ENCODE measurements at regions not wholly inside any gene's neighbourhood (a gene's known extent, or its start where the extent isn't known, plus 50 kb on each side); places are given as distances from the start of the nearest gene placed in this dataset.
A peak's percentile ranks its signal among the peaks of the same experiment; 100 is the strongest.

- no peak overlapping the region for H3K4me3 ChIP-seq
- in situ Hi-C loops (cut with MboI; ENCODE audit: low sequenced_read_pairs in 4 of 4), result no loop called here
- DNase-seq (no peak), ATAC-seq (no peak)
- no peaks in the 10 kb centered on the region for H3K4me1 ChIP-seq
- no peak overlapping the region for H3K27ac ChIP-seq
- no peaks in the 10 kb centered on the region for H3K36me3 ChIP-seq
- H3K27me3 ChIP-seq, result no peaks in the 10 kb centered on the region
- H3K9me3 ChIP-seq, result no peaks in the 10 kb centered on the region
- TF ChIP-seq CTCF (IDR thresholded peaks at IDR 0.05 in 4 of 5, conservative IDR thresholded peaks at IDR 0.05 in 1 of 5) (no peak), POLR2A (IDR thresholded peaks at IDR 0.05) (no peak)
- intact Hi-C loops (cut with DNase I; ENCODE audit: low total_unique reads), result no loop called here
These were observed 81.6 kb upstream of the RERGL start for GRCh38 chr12:18171571-18171970.

- Histone ChIP-seq H3K27me3 (no peaks in the 10 kb centered on the region), H3K9me3 (no peaks in the 10 kb centered on the region), H3K27ac (no peak overlapping the region), H3K36me3 (no peaks in the 10 kb centered on the region), H3K4me1 (no peaks in the 10 kb centered on the region), H3K4me3 (no peak overlapping the region)
- intact Hi-C loops (cut with DNase I; ENCODE audit: low total_unique reads) (no loop called here), in situ Hi-C loops (cut with MboI; ENCODE audit: low sequenced_read_pairs in 4 of 4) (no loop called here)
- DNase-seq (no peak), ATAC-seq (no peak)
- no peak for TF ChIP-seq CTCF (IDR thresholded peaks at IDR 0.05 in 4 of 5, conservative IDR thresholded peaks at IDR 0.05 in 1 of 5)
- TF ChIP-seq POLR2A (IDR thresholded peaks at IDR 0.05), result no peak
These were observed 78.0 kb upstream of the RERGL start for GRCh38 chr12:18168016-18168415.

GRCh38 chr12:18165889-18166288 is 75.9 kb upstream of the RERGL start:
- Histone ChIP-seq H3K27ac (no peak overlapping the region), H3K4me1 (no peaks in the 10 kb centered on the region), H3K9me3 (no peaks in the 10 kb centered on the region), H3K4me3 (no peak overlapping the region), H3K27me3 (no peaks in the 10 kb centered on the region), H3K36me3 (no peaks in the 10 kb centered on the region)
- intact Hi-C loops (cut with DNase I; ENCODE audit: low total_unique reads) (no loop called here), in situ Hi-C loops (cut with MboI; ENCODE audit: low sequenced_read_pairs in 4 of 4) (no loop called here)
- TF ChIP-seq CTCF (IDR thresholded peaks at IDR 0.05 in 4 of 5, conservative IDR thresholded peaks at IDR 0.05 in 1 of 5), result no peak
- TF ChIP-seq POLR2A (IDR thresholded peaks at IDR 0.05), result no peak
- DNase-seq, result no peak
- ATAC-seq, result no peak

GRCh38 chr12:18165422-18165871 is 75.5 kb upstream of the RERGL start:
- no peaks in the 10 kb centered on the region for H3K9me3 ChIP-seq
- H3K27me3 ChIP-seq, result no peaks in the 10 kb centered on the region
- peak overlapping the region in 1 of 4 donors; percentile 27 for H3K4me3 ChIP-seq
- H3K36me3 ChIP-seq, result no peaks in the 10 kb centered on the region
- DNase-seq, result no peak
- no peak for ATAC-seq
- in situ Hi-C loops (cut with MboI; ENCODE audit: low sequenced_read_pairs in 4 of 4), result no loop called here
- no peak for TF ChIP-seq CTCF (IDR thresholded peaks at IDR 0.05 in 4 of 5, conservative IDR thresholded peaks at IDR 0.05 in 1 of 5)
- no peak for TF ChIP-seq POLR2A (IDR thresholded peaks at IDR 0.05)
- H3K27ac ChIP-seq, result no peak overlapping the region
- intact Hi-C loops (cut with DNase I; ENCODE audit: low total_unique reads), result no loop called here
- H3K4me1 ChIP-seq, result no peaks in the 10 kb centered on the region

- no peaks in the 10 kb centered on the region for H3K4me1 ChIP-seq
- peaks cover 0 to 4% (median 0%) of the 10 kb centered on the region in 3 donors for H3K9me3 ChIP-seq
- in situ Hi-C loops (cut with MboI; ENCODE audit: low sequenced_read_pairs in 4 of 4) (no loop called here), intact Hi-C loops (cut with DNase I; ENCODE audit: low total_unique reads) (no loop called here)
- no peaks in the 10 kb centered on the region for H3K36me3 ChIP-seq
- no peak for TF ChIP-seq POLR2A (IDR thresholded peaks at IDR 0.05)
- no peak for TF ChIP-seq CTCF (IDR thresholded peaks at IDR 0.05 in 4 of 5, conservative IDR thresholded peaks at IDR 0.05 in 1 of 5)
- H3K27me3 ChIP-seq, result no peaks in the 10 kb centered on the region
- DNase-seq, result no peak
- H3K27ac ChIP-seq, result no peak overlapping the region
- H3K4me3 ChIP-seq, result no peak overlapping the region
- no peak for ATAC-seq
These were observed 70.9 kb upstream of the RERGL start for GRCh38 chr12:18160901-18161300.

Data from gastrocnemius medialis (tissue), 4 donors.